ENCODE measurements at regions not wholly inside any gene's neighbourhood (a gene's known extent, or its start where the extent isn't known, plus 50 kb on each side); places are given as distances from the start of the nearest gene placed in this dataset.
"Not testable (repeated sequence)": the region's sequence is repeated elsewhere in the genome, so short reads cannot be mapped to it uniquely, and the experiment has no call there.

GRCh38 chr2:16024628-16025027, 84.3 kb downstream of the MYCN start:
- TF ChIP-seq CTCF (IDR thresholded peaks at IDR 0.05); POLR2A (IDR thresholded peaks at IDR 0.05); POLR2AphosphoS5 (IDR thresholded peaks at IDR 0.05; ENCODE audit: insufficient read depth in 1 of 2, low read depth in 1 of 2): not testable (repeated sequence)
